ENCODE measurements at regions not wholly inside any gene's neighbourhood (a gene's known extent, or its start where the extent isn't known, plus 50 kb on each side); places are given as distances from the start of the nearest gene placed in this dataset.
A peak's percentile ranks its signal among the peaks of the same experiment; 100 is the strongest.
"Not testable (repeated sequence)": the region's sequence is repeated elsewhere in the genome, so short reads cannot be mapped to it uniquely, and the experiment has no call there.

DNA sequence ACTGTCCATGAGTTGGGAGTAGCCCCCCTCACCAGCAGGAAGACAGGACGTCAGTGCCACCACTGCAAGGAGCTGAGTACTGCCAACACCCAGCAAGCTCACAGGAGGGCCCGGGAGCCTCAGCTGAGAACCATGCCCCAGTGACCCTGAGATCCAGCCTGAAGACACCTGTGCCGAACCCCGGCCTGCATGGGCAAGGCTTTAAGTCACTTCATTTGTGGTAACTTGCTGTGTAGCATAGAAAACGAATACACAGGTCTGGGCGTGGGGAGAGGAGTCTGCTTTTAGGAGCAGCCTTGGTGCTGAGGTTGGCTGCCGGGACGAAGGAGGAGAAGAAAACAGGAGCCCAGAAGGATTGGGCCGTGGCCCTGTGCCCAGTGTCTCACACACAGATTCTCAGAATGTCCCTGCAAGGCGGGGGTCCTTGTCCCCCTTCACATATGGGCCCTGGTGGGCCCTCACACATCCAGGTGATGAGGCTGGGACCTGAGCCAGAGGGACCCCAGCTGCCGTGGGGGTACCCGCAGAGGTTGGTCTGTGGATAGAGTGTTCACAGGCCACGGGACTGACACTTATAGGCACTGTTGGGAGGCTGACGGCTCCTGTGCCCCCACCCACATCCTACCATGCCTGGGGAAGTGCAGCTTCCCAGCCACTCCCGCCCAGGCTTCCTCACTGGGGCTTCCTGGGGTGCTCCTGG, 85.3 kb downstream of the PLXNA1 start:
- ATAC-seq: no peak
- DNase-seq: no peak
- intact Hi-C loops (cut with DNase I): no loop called here

DNA sequence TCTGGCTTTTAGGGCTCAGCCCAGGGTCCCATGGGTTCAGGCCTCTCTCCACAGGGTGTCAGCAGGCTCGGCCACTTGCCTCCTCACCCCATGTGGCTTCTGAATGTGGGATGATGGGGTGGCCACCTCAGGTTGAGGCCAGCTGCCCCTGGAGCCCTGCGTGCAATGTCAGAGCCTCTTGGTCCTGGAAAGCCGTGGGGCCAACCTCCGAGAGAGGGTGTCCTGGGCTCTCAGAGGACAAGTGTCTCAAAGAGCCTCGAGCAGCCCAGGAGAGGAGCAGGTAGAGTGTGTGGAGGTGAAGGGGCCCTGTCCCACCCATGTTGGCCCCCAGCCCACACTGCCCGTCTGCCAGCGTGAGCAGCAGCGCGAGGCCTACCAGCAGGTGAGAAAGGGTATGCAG, 86.0 kb downstream of the PLXNA1 start:
- intact Hi-C loops (cut with DNase I): no loop called here
- ATAC-seq (no peak), DNase-seq (no peak)

DNA sequence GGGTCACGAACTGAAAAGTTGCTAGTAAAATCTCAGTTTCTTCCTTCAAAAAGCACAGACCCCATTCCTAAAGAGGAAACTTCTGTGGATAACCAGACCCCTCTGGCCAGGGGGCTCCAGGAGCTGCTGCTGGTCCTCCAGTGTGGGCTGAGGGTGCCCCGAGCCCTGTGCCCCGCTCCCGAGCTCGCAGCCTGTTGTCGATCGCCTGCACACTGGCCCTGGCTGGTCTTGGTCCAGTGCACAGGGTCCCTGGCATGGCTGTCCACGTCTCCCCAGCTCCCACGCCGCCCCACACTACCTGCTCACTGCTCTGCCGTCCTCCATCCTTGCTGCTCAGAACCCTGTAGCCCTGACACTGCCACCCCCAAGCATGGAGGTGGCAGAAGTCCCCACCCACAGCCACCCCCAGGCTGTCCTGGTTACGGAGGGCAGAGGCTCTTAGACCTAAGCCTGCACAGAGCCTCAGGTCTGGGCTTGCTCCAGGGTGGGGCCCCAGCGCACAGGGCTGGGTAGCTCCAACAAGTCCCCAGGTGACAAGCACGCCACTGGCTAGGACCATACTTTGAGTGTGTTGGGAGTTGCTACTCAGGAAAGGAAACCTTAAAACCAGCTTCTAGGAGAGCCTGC, 87.0 kb downstream of the PLXNA1 start:
- DNase-seq: no peak
- ATAC-seq: no peak
- intact Hi-C loops (cut with DNase I): no loop called here

DNA sequence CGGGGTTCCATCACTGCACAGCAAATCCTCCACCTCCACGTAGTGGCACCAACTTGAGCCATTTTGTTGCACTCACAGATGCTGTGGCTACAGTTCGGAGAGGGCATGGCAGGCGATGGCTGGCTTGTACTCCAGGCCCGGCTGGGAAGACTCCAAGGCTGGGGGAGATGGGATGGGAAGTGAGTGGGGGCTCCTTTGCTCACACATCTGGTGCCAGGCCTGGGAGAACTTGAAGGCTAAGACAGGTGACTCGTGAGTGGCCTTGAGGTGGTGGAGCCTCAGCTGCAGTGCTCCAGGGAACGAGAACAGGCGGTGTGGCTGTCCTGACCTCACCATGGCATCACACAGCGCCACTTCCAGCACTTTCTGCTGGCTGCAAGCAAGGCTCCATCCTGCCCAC, 87.9 kb downstream of the PLXNA1 start:
- intact Hi-C loops (cut with DNase I): no loop called here
- ATAC-seq (no peak), DNase-seq (no peak)

DNA sequence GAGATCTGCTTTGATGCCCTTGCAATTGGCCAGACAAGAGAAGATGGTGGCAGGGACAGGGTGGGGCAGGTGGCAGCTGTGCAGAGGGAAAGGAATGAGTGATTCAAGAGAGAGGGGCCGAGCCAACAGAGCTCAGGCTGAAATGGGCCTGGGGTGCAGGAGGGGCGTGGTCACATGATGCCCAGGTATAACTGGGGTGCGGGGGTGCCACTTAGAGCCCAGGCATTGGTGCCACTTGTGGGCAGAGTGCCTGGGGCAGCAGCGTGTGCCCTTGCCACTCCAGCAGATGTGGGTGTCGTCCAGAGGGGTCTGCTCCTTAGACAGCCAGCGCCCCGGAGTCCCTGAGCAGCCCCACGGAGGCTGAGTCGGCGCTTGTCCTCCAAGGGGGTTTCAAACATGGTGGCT, 88.7 kb downstream of the PLXNA1 start:
- intact Hi-C loops (cut with DNase I): no loop called here
- no peak for DNase-seq
- ATAC-seq: no peak

DNA sequence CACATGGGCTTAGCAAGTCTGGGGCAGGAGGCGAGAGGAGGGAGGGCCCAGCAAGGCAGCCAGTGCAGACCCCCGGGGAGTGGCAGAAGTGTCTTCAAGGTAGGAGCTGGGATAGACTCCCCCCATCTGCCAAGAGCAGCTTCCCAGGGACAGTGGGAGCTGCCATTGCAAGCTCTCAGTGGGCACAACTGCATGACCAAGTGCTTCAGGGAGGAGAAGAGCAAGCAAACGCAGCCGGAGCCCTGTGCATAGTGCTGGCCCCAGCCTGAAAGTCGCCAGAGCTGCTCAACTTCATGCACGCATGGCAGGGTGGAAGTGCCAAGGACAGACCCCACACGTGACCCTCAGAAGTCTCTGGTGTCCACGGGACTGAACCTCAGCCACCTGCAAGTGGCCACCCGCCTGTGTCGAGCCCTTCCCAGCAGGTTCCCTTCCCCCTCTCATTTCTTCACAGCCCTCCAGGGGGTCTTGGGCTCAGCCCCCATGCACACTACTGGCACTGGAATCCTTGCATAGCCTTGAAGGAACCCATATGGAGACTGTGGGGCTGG, 89.4 kb downstream of the PLXNA1 start:
- ATAC-seq: no peak
- intact Hi-C loops (cut with DNase I): no loop called here
- no peak for DNase-seq

DNA sequence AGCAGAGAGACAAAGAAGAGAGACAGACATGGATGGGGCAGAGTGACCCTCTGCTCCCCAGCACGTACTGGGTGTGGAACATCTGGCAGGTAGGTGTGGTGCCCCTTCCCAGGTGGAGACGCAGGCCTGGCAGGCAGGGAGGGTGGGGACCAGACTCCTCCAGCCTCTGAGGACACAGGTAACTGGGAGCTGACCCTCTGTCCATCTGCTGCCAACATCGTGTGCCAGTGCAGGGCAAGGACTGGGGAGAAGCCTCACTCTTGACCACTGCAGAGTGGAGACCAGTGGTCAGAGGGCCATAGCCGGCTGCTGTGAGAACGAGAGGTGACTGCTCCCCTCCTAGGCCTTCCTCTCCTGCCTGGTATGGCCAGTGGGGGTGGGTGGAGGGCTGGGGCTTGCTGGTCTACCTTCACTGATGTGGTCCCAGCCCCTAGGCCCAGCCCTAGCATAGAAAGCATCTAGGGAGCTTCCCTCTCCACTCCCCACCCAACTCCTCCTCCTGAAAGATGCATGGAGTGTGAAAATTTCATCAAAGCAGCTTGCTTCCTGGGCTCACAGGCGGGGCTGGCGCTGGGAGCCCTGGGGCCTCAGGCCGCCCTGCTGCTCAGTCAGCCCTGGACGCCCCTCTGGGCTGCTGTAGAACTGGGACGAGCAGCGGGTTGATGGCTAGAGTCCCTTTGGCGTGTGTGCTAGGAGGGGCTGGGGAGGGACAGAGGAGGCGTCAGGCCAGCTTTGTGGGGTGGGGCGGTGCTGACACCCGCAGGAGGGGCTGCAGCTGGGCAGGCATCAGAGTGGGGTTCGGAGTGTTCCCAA, 90.3 kb downstream of the PLXNA1 start:
- no peak for ATAC-seq
- no peak for DNase-seq
- intact Hi-C loops (cut with DNase I): no loop called here

DNA sequence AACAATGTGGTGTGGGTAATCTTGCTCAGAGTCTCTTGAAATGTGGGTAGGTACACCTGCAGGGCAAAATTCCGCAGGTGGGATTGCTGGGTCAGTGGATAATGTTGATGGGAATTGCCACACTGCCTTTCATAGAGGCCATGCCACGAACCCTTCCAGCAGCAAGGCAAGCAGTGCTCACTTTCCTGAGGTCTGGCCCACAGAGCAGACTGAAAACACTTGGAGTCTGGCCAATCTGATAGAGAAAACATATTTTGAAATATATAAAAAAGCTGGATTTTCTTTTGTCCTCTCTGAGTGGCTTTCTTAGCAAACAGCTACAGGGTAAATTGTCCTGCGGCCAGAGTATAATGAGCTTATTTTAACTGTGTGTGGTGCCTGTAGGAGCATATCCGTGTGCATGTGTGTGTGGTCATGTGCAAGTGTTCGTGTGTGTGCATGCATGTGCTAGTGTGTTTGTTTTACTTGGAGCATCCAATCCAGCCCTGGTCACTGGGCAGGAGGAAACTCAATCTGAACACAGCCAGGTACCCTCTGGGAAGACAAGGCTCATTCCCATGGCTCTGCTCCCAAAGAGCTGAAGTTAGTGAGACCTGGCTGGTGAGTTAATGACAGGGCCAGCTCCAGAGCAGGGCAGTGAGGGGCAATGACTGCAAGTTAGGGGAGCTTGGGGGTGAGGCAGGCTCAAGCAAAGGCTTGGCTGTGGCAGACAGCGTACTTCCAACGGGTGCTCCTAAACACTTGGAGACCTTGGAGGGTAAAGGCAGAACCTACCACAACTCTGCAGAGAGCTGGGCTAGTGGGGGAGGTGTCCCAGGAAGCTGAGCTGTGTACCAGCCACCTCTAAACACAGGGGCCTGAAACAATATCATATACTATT, 91.3 kb downstream of the PLXNA1 start:
- intact Hi-C loops (cut with DNase I): no loop called here
- no peak for DNase-seq
- no peak for ATAC-seq

DNA sequence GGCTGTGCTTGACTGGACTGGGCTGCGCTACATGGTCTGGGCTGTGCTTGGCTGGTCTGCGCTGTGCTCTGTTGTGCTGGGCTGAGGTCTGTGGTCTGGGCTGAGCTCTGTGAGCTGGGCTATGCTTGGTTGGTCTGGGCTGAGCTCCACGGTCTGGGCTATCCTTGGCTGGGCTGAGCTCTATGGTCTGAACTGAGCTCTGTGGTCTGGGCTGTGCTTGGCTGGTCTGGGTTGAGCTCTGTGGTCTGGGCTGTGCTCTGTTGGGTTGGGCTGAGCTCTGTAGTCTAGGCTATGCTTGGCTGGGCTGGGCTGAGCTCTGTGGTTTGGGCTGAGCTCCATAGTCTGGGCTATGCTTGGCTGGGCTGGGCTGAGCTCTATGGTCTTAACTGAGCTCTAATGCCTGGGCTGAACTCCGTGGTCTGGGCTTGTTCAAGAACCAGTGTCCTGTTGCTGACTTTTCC, 92.0 kb downstream of the PLXNA1 start:
- intact Hi-C loops (cut with DNase I): no loop called here
- ATAC-seq: peak; percentile 66 to 83
- peak; percentile 35 for DNase-seq

DNA sequence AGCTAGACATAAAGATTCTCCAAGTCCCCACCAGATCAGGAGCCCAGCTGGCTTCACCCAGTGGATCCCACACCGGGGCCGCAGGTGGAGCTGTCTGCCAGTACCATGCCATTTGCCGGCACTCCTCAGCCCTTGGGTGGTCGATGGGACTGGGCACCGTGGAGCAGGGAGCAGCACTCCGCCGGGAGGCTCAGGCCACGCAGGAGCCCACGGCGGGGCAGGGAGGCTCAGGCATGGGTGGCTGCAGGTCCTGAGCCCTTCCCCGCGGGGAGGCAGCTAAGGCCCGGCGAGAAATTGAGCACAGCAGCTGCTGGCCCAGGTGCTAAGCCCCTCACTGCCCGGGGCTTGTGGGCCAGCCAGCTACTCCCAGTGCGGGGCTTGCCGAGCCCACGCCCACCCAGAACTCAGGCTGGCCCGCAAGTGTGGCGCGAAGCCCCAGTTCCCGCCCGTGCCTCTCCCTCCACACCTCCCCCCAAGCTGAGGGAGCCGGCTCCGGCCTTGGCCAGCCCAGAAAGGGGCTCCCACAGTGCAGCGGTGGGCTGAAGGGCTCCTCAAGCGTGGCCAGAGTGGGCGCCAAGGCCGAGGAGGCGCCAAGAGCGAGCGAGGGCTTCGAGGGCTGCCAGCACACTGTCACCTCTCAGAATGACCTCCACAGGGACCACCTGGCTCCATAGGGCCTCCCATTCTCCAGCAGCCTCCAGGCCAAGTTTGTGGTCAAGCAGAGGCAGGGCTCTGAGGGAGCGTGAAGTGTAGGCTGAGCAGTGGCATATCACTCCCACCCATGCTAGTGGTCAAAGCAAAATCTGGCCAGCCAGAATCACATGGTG, 93.5 kb downstream of the PLXNA1 start:
- DNase-seq; intact Hi-C loops (cut with DNase I); ATAC-seq: not testable (repeated sequence)

DNA sequence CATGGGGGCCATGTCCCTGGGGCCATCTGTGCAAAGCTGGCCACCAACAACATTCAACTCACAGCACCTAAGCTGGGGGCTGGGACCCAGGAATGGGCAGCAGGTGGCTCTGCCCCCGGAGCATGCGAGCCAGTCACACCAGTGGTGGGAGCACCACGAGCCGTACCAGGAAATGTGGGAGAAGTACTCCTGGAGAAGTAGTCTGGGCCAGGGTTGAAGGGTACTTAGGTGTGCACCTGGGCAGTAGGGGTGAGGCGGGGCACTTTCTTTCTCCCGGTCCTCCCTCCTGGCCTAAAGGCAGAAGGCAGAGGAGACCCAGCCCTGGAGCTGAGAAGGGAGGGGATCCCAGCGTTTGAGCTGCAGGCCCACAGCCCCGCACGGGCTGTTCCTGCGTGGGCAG, 94.2 kb downstream of the PLXNA1 start:
- DNase-seq (no peak), ATAC-seq (no peak)
- intact Hi-C loops (cut with DNase I): no loop called here

DNA sequence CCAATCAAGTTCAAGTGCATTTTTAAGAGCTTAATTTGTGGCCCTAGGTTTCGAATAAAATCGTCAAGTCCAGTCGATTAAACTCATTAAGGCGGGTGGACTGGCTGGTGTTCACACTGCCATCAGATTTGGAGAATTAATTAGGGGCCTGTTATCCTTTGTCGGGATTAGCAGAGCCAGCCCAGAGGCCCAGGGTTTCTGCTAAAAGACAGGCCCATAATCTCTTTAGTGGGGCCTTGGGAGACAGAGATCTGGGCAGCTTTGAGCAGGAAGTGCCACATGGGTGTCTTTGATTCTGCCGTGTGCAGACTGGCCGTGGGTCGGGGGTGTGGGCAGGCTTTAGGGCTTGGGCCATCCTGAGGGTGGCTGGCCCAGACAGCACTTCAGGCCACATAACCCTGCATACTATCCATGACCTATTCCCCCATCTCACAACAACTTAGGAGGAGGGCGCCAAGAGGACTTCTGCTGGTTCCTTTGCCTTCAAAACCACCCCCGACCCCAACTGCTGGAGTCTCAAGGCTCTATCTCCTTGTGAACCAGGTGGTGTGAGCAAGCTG, 94.7 kb downstream of the PLXNA1 start:
- intact Hi-C loops (cut with DNase I): no loop called here
- no peak for DNase-seq
- no peak for ATAC-seq

DNA sequence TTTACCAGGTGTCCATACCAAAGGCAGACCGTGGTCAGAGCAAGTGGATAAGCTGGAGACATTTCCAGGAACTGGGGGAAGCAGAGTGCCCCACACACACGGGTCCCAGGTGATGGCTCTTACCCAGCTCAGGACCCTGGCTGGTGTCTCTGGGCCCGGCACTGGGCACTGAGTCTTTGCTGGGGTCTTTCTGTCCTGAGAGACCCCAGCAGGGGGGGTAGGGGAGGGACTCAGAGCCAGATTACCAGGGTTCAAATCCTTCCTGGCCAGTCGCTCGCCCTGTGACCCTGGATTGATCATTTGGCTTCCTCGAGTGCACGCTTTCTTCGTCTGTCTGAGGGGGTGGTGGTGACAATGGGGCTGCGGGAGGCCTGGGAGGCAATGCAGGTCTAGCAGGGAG, 95.7 kb downstream of the PLXNA1 start:
- intact Hi-C loops (cut with DNase I): no loop called here
- ATAC-seq: no peak
- no peak for DNase-seq

DNA sequence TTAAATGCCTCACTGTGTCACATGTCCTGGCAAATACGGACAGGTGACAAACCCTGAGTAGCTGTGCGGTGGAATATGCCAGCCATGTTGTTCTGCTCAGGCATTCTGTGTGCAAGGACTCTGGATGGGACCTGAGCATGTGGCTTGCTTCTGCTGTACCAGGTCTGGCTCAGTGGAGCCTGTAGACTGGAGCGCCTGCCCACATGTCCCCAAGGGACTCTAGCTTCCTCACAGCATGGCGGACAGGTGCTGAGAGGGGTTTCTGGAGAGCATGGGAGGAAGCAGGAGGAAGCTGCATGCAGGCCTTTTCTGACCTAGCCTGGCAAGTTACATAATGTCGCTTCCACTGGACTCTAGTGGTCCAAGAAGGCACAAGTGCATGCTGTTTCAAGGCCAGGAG, 96.3 kb downstream of the PLXNA1 start:
- intact Hi-C loops (cut with DNase I): no loop called here
- ATAC-seq: no peak
- no peak for DNase-seq

DNA sequence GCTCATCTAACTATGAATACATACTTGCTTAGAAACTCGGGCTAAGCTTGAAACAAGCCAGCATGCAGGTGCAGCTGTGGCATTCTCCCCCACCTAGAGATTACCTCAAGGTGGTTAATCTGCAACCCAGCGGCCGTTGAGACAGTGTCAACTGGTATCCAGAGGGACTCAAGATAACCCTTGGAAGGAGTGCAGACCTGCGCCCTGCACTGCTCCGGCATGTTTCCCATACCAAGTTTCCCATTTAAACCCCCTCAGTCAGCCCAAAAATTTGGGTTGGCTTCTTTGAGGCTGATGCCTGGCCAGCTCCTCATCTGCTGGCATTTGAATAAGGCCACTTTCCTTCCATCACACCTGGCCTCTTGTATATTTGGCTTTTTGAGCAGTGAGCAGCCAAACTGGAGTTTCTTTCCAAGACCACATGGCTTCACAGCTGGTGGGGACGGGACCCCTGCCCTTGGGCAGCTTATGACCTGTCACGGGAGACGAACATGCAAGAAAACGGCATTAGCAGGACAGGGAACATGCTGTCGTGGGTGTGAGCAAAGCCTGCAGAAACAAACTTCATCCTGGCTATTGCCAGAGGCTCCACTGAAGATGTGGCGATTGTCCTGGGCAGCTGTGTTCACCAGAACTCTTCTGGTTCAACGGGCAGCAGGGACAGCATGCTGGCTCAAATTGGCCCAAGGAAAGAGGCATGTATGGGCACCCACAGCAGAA, 98.2 kb downstream of the PLXNA1 start:
- no peak for ATAC-seq
- DNase-seq: no peak
- intact Hi-C loops (cut with DNase I): no loop called here

DNA sequence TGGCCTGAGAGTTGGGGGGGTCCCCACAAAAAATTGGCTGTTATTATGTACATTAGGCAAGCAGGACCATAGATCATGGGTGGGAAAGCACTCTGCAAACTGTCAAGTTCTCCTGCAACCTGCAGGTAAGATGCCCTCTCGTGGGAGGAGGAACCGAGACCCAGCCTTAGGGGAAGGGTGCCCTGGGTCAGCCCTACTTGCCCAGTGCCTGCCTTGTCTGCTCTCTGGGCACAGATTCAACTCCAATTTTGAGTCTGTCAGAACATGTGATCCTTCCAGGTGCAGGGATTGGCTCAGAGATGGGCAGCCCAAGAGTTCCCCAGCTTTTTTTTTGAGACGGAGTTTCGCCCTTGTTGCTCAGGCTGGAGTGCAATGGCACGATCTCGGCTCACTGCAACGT, 99.2 kb downstream of the PLXNA1 start:
- intact Hi-C loops (cut with DNase I): no loop called here
- ATAC-seq (no peak), DNase-seq (no peak)

DNA sequence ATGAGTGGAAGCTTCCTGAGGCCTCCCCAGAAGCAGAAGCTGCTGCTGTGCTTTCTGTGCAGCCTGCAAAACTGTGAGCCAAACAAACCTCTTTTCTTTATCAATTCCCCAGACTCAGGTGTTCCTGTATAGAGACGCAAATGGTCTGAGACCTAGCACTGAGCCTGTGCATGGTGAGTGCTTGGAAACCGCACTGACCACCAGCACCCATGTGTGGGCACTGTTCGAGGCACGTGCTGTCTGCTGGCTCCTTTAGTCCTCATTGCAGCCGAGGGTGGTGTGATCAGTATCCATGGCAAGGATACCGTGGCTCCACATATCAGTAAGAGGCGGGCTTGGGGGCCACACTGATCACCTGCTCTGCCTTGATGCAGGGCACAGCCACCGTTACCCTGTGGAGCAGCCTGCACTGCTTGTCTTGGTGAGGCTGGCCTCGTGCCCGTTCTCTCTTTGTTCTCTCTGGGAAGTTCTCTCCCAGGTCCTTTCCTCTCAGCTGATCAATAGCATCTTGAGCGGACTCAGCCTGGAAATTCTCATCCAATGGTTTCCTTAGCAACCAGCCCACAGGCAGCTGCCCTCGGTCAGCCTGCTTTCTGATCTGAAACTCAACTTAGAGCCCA, 101.0 kb downstream of the PLXNA1 start:
- DNase-seq (no peak), ATAC-seq (no peak)
- intact Hi-C loops (cut with DNase I): no loop called here
